ENCODE measurements at regions not wholly inside any gene's neighbourhood (a gene's known extent, or its start where the extent isn't known, plus 50 kb on each side); places are given as distances from the start of the nearest gene placed in this dataset.
"Not testable (repeated sequence)": the region's sequence is repeated elsewhere in the genome, so short reads cannot be mapped to it uniquely, and the experiment has no call there.

- no peak for DNase-seq
- Mint-ChIP-seq H3K36me3 (ENCODE audit: low read depth) (no peaks in the 10 kb centered on the region), H3K27ac (no peak overlapping the region), H3K4me3 (no peak overlapping the region), H3K27me3 (ENCODE audit: insufficient read depth) (peaks cover 33% of the 10 kb centered on the region), H3K4me1 (peaks cover 1% of the 10 kb centered on the region), H3K9me3 (no peaks in the 10 kb centered on the region)
- Histone ChIP-seq H3K36me3 (ENCODE audit: control insufficient read depth, insufficient read depth, low read length) (no peaks in the 10 kb centered on the region), H3K27ac (ENCODE audit: low read depth, low read length) (no peak overlapping the region), H3K4me1 (ENCODE audit: control insufficient read depth, insufficient read depth, low read length) (no peaks in the 10 kb centered on the region), H3K4me3 (ENCODE audit: low read length) (no peak overlapping the region), H3K9me3 (ENCODE audit: control insufficient read depth, low read length) (no peaks in the 10 kb centered on the region), H3K27me3 (ENCODE audit: control insufficient read depth, insufficient read depth, low read length, poor library complexity, severe bottlenecking) (peaks cover 28% of the 10 kb centered on the region), H3K9ac (ENCODE audit: extremely low read depth, low read length, poor library complexity, severe bottlenecking) (no peak overlapping the region)
- 90 to 100% methylated on average over 1 of the region's 1 CpG for WGBS, 2 experiments (ENCODE audit: insufficient coverage in 1 of 2, insufficient read length in 1 of 2)
- TF ChIP-seq, protein P1, sequence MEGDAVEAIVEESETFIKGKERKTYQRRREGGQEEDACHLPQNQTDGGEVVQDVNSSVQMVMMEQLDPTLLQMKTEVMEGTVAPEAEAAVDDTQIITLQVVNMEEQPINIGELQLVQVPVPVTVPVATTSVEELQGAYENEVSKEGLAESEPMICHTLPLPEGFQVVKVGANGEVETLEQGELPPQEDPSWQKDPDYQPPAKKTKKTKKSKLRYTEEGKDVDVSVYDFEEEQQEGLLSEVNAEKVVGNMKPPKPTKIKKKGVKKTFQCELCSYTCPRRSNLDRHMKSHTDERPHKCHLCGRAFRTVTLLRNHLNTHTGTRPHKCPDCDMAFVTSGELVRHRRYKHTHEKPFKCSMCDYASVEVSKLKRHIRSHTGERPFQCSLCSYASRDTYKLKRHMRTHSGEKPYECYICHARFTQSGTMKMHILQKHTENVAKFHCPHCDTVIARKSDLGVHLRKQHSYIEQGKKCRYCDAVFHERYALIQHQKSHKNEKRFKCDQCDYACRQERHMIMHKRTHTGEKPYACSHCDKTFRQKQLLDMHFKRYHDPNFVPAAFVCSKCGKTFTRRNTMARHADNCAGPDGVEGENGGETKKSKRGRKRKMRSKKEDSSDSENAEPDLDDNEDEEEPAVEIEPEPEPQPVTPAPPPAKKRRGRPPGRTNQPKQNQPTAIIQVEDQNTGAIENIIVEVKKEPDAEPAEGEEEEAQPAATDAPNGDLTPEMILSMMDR (conservative IDR thresholded peaks at IDR 0.05) = no peak
These were observed 65.7 kb upstream of the CACHD1 start for GRCh38 chr1:64404202-64404601.

DNA sequence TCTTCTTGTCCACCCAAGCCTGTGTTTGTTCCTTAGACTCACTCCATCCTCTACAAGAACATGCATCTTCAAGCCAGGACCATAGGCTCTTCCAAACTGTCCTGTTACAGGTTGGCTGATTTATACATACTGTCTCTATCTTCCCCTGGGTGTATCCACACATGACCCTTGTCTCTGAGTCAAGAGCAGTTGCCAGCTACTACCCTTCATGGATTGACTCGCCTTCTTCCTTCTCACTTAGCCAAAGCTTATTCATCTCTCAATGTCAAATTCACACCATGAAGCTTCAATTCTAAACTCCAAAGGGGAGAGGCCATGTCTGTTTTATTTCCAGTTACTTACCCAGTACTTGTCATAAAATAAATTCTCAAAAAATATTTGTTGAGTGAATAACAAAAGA lies 64.1 kb upstream of the CACHD1 start:
- no peaks in the 10 kb centered on the region for H3K36me3 ChIP-seq (ENCODE audit: control insufficient read depth, insufficient read depth, low read length)
- H3K27me3 ChIP-seq (ENCODE audit: control insufficient read depth, insufficient read depth, low read length, poor library complexity, severe bottlenecking) = peaks cover 17% of the 10 kb centered on the region
- H3K27ac ChIP-seq (ENCODE audit: low read depth, low read length) = no peak overlapping the region
- Mint-ChIP-seq H3K27ac (no peak overlapping the region), H3K9me3 (no peaks in the 10 kb centered on the region), H3K4me1 (no peaks in the 10 kb centered on the region), H3K4me3 (no peak overlapping the region), H3K36me3 (ENCODE audit: low read depth) (no peaks in the 10 kb centered on the region), H3K27me3 (ENCODE audit: insufficient read depth) (peaks cover 28% of the 10 kb centered on the region)
- DNase-seq = no peak
- H3K9ac ChIP-seq (ENCODE audit: extremely low read depth, low read length, poor library complexity, severe bottlenecking) = no peak overlapping the region
- H3K4me3 ChIP-seq (ENCODE audit: low read length) = no peak overlapping the region
- H3K9me3 ChIP-seq (ENCODE audit: control insufficient read depth, low read length) = no peaks in the 10 kb centered on the region
- H3K4me1 ChIP-seq (ENCODE audit: control insufficient read depth, insufficient read depth, low read length) = no peaks in the 10 kb centered on the region
- WGBS, 2 experiments (ENCODE audit: insufficient coverage in 1 of 2, insufficient read length in 1 of 2) = 94% methylated on average over 1 of the region's 1 CpG; no CpG with 5 or more reads in 1 of the 2 experiments
- TF ChIP-seq, protein P1 (conservative IDR thresholded peaks at IDR 0.05) = no peak

GRCh38 chr1:64410217-64410616 lies 59.7 kb upstream of the CACHD1 start:
- TF ChIP-seq, protein P1 (conservative IDR thresholded peaks at IDR 0.05) = no peak
- Histone ChIP-seq H3K4me3 (ENCODE audit: low read length) (no peak overlapping the region), H3K9me3 (ENCODE audit: control insufficient read depth, low read length) (peaks cover 11% of the 10 kb centered on the region), H3K27me3 (ENCODE audit: control insufficient read depth, insufficient read depth, low read length, poor library complexity, severe bottlenecking) (no peaks in the 10 kb centered on the region), H3K27ac (ENCODE audit: low read depth, low read length) (no peak overlapping the region), H3K4me1 (ENCODE audit: control insufficient read depth, insufficient read depth, low read length) (no peaks in the 10 kb centered on the region), H3K36me3 (ENCODE audit: control insufficient read depth, insufficient read depth, low read length) (no peaks in the 10 kb centered on the region), H3K9ac (ENCODE audit: extremely low read depth, low read length, poor library complexity, severe bottlenecking) (no peak overlapping the region)
- no peak overlapping the region for H3K4me3 Mint-ChIP-seq
- H3K27me3 Mint-ChIP-seq (ENCODE audit: insufficient read depth) = peaks cover 7% of the 10 kb centered on the region
- H3K9me3 Mint-ChIP-seq = peaks cover 22% of the 10 kb centered on the region
- no CpG with 5 or more reads among the region's 1 CpG for WGBS, 2 experiments (ENCODE audit: insufficient coverage in 1 of 2, insufficient read length in 1 of 2)
- no peaks in the 10 kb centered on the region for H3K4me1 Mint-ChIP-seq
- no peak for DNase-seq
- no peaks in the 10 kb centered on the region for H3K36me3 Mint-ChIP-seq (ENCODE audit: low read depth)
- no peak overlapping the region for H3K27ac Mint-ChIP-seq

DNA sequence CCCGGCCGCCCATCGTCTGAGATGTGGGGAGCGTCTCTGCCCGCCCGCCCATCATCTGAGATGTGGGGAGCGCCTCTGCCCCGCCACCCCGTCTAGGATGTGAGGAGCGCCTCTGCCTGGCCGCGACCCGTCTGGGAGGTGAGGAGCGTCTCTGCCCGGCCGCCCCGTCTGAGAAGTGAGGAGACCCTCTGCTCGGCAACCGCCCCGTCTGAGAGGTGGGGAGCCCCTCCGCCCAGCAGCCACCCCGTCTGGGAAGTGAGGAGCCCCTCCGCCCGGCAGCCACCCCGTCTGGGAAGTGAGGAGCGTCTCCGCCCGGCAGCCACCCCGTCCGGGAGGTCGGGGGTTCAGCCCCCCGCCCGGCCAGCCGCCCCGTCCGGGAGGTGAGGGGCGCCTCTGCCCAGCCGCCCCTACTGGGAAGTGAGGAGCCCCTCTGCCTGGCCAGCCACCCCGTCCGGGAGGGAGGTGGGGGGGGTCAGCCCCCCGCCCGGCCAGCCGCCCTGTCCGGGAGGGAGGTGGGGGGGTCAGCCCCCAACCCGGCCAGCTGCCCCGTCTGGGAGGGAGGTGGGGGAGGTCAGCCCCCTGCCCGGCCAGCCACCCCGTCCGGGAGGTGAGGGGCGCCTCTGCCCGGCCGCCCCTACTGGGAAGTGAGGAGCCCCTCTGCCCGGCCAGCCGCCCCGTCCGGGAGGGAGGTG lies 54.9 kb upstream of the CACHD1 start:
- not testable (repeated sequence) for H3K4me1 ChIP-seq (ENCODE audit: control insufficient read depth, insufficient read depth, low read length); H3K36me3 ChIP-seq (ENCODE audit: control insufficient read depth, insufficient read depth, low read length); H3K27ac ChIP-seq (ENCODE audit: low read depth, low read length); H3K27me3 Mint-ChIP-seq (ENCODE audit: insufficient read depth); H3K4me3 Mint-ChIP-seq; H3K36me3 Mint-ChIP-seq (ENCODE audit: low read depth); H3K4me1 Mint-ChIP-seq; DNase-seq; H3K9ac ChIP-seq (ENCODE audit: extremely low read depth, low read length, poor library complexity, severe bottlenecking); H3K4me3 ChIP-seq (ENCODE audit: low read length); H3K27me3 ChIP-seq (ENCODE audit: control insufficient read depth, insufficient read depth, low read length, poor library complexity, severe bottlenecking); H3K27ac Mint-ChIP-seq
- peaks cover 11% of the 10 kb centered on the region for H3K9me3 ChIP-seq (ENCODE audit: control insufficient read depth, low read length)
- WGBS, 2 experiments (ENCODE audit: insufficient coverage in 1 of 2, insufficient read length in 1 of 2) = 80 to 95% methylated on average over 1 to 37 of the region's 56 CpGs
- peaks cover 30% of the 10 kb centered on the region for H3K9me3 Mint-ChIP-seq

All from endodermal cell (in vitro differentiated cells).